OCI-LY1 (cell line): ENCODE measurements at regions not wholly inside any gene's neighbourhood (a gene's known extent, or its start where the extent isn't known, plus 50 kb on each side); places are given as distances from the start of the nearest gene placed in this dataset.

Source experiments
- H2AFZ ChIP-seq: fragments of 200-600 bp; sonication (generic), shearing (Covaris generic); 2 replicates; pipeline ENCODE4 v1.6.0; 2014; ENCODE audit warnings: antibody characterized with exemption, mild to moderate bottlenecking, low read length
- H3F3A ChIP-seq: fragments of 200-600 bp; sonication (generic), shearing (Covaris generic); 2 replicates; pipeline ENCODE4 v1.6.0; 2014; ENCODE audit warnings: mild to moderate bottlenecking, antibody characterized with exemption, low read length, moderate library complexity; ENCODE audit not compliant: insufficient read depth
- H3K27ac ChIP-seq: fragments of 200-600 bp; sonication (generic); 2 replicates; pipeline ENCODE4 v1.5.1; 2014; ENCODE audit warnings: low read length, mixed run types, mild to moderate bottlenecking, low read depth; ENCODE audit not compliant: poor library complexity, severe bottlenecking
- H3K27me3 ChIP-seq: fragments of 200-600 bp; sonication (generic); 2 replicates; pipeline ENCODE4 v1.6.0; 2014; ENCODE audit warnings: antibody characterized with exemption, mild to moderate bottlenecking, low read length, moderate library complexity; ENCODE audit not compliant: insufficient read depth
- H3K36me3 ChIP-seq: fragments of 200-600 bp; sonication (generic); 2 replicates; pipeline ENCODE4 v1.6.1; 2014; ENCODE audit warnings: mild to moderate bottlenecking, antibody characterized with exemption, low read length, moderate library complexity, mixed read lengths; ENCODE audit not compliant: insufficient read depth
- H3K4me1 ChIP-seq: fragments of 200-600 bp; sonication (generic); 2 replicates; pipeline ENCODE4 v1.5.1; 2014; ENCODE audit warnings: mild to moderate bottlenecking, low read length, moderate library complexity; ENCODE audit not compliant: insufficient read depth, severe bottlenecking
- H3K4me2 ChIP-seq: fragments of 200-600 bp; sonication (generic), shearing (Covaris generic); 2 replicates; pipeline ENCODE4 v1.6.1; 2014; ENCODE audit warnings: low read length
- H3K4me3 ChIP-seq: fragments of 200-600 bp; sonication (generic); 2 replicates; pipeline ENCODE4 v1.5.1; 2014; ENCODE audit warnings: low read length, low read depth, mild to moderate bottlenecking, mixed read lengths; ENCODE audit not compliant: poor library complexity, severe bottlenecking
- H3K79me2 ChIP-seq: fragments of 200-600 bp; shearing (Covaris generic); 2 replicates; pipeline ENCODE4 v1.6.1; 2016; ENCODE audit warnings: mixed run types, low read length, mixed read lengths; ENCODE audit not compliant: insufficient read depth
- H3K9ac ChIP-seq: fragments of 200-600 bp; sonication (generic), shearing (Covaris generic); 2 replicates; pipeline ENCODE4 v1.6.1; 2014; ENCODE audit warnings: mild to moderate bottlenecking, low read length, mixed read lengths
- H3K9me2 ChIP-seq: fragments of 200-600 bp; sonication (generic), shearing (Covaris generic); 2 replicates; pipeline ENCODE4 v1.6.1; 2014; ENCODE audit warnings: low read depth, mild to moderate bottlenecking, low read length, mixed read lengths
- H3K9me3 ChIP-seq: fragments of 200-600 bp; shearing (Covaris generic); 2 replicates; pipeline ENCODE4 v1.6.1; 2014; ENCODE audit warnings: low read length, mixed read lengths
- H4K20me1 ChIP-seq: fragments of 200-600 bp; sonication (generic), shearing (Covaris generic); 2 replicates; pipeline ENCODE4 v1.6.0; 2016; ENCODE audit warnings: mild to moderate bottlenecking, low read length; ENCODE audit not compliant: insufficient read depth
- CTCF ChIP-seq: fragments of 200-600 bp; sonication (generic), shearing (Covaris generic); IDR thresholded peaks from 2 replicates; pipeline ENCODE4 v1.5.1; 2017; ENCODE audit warnings: mild to moderate bottlenecking, antibody characterized with exemption, low read length, moderate library complexity, mixed read lengths
- EZH2 ChIP-seq: fragments of 200-600 bp; sonication (generic), shearing (Covaris generic); IDR thresholded peaks from 2 replicates; pipeline ENCODE4 v1.8.0; 2017; ENCODE audit warnings: borderline replicate concordance, mixed run types, mild to moderate bottlenecking, antibody characterized with exemption, low read length, moderate library complexity, mixed read lengths

GRCh38 chr10:126776168-126776567 is 105.7 kb upstream of the C10orf90 start:
- Histone ChIP-seq H3K9ac (no peak overlapping the region), H3K4me1 (no peaks in the 10 kb centered on the region), H3K9me3 (no peaks in the 10 kb centered on the region), H3K4me2 (no peak overlapping the region), H3K4me3 (no peak overlapping the region), H3K9me2 (no peaks in the 10 kb centered on the region), H3K36me3 (no peaks in the 10 kb centered on the region), H3K27me3 (no peaks in the 10 kb centered on the region), H3K79me2 (no peaks in the 10 kb centered on the region), H3K27ac (no peak overlapping the region), H3F3A (no peaks in the 10 kb centered on the region), H2AFZ (no peak overlapping the region), H4K20me1 (no peaks in the 10 kb centered on the region)
- TF ChIP-seq EZH2: no peak
- no peak for TF ChIP-seq CTCF

DNA sequence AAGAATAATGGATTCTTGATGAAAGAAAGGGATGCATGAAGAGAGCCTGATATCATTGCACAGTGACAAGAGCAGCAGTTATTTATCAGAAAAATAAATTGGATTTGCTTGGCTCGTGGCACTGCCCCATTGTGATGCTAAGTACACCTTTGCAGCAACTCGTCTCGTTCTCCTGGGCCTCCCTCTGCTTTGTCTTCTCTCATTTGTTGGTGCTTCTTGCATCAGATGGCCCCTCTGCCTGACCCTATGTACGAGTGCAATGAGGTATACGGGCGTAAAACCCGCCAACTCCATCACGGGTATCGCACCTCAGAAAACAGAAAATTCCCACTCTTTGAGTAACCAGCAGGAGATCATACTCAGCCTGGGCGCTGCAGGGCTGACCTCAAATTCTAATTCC is 107.2 kb upstream of the C10orf90 start:
- no peaks in the 10 kb centered on the region for H3K36me3 ChIP-seq
- H3K4me1 ChIP-seq: no peaks in the 10 kb centered on the region
- H3K9me2 ChIP-seq: no peaks in the 10 kb centered on the region
- H2AFZ ChIP-seq: no peak overlapping the region
- no peaks in the 10 kb centered on the region for H3F3A ChIP-seq
- H3K4me3 ChIP-seq: no peak overlapping the region
- H3K9me3 ChIP-seq: no peaks in the 10 kb centered on the region
- H4K20me1 ChIP-seq: no peaks in the 10 kb centered on the region
- TF ChIP-seq CTCF: no peak
- TF ChIP-seq EZH2: no peak
- no peaks in the 10 kb centered on the region for H3K79me2 ChIP-seq
- H3K27ac ChIP-seq: no peak overlapping the region
- no peak overlapping the region for H3K9ac ChIP-seq
- H3K27me3 ChIP-seq: no peaks in the 10 kb centered on the region
- H3K4me2 ChIP-seq: no peak overlapping the region

GRCh38 chr10:126781450-126782216 is 111.1 kb upstream of the C10orf90 start:
- Histone ChIP-seq H4K20me1 (no peaks in the 10 kb centered on the region), H3K27ac (no peak overlapping the region), H3K27me3 (no peaks in the 10 kb centered on the region), H3K9me2 (no peaks in the 10 kb centered on the region), H3K9me3 (no peaks in the 10 kb centered on the region), H3K9ac (no peak overlapping the region), H3K79me2 (no peaks in the 10 kb centered on the region), H3K4me2 (no peak overlapping the region), H2AFZ (no peak overlapping the region), H3F3A (no peaks in the 10 kb centered on the region), H3K4me1 (no peaks in the 10 kb centered on the region), H3K36me3 (no peaks in the 10 kb centered on the region), H3K4me3 (no peak overlapping the region)
- TF ChIP-seq EZH2: no peak
- TF ChIP-seq CTCF: no peak
